Erythroblast (primary cell): ENCODE measurements at regions not wholly inside any gene's neighbourhood (a gene's known extent, or its start where the extent isn't known, plus 50 kb on each side); places are given as distances from the start of the nearest gene placed in this dataset.

Experiments used
- GATA1 ChIP-seq: IDR thresholded peaks from 2 replicates; pipeline ENCODE4 v1.6.1; 2011; ENCODE audit warnings: low read depth, mild to moderate bottlenecking, control low read depth, low read length, moderate library complexity
- POLR2A ChIP-seq: IDR thresholded peaks from 2 replicates; pipeline ENCODE4 v1.6.1; 2011; ENCODE audit warnings: mild to moderate bottlenecking, low read length

- no peak for TF ChIP-seq POLR2A
- TF ChIP-seq GATA1 = no peak
Observed at GRCh38 chr18:24656551-24657443, 196.4 kb downstream of the HRH4 start.
